HG03439 (cell line): ENCODE measurements at regions not wholly inside any gene's neighbourhood (a gene's known extent, or its start where the extent isn't known, plus 50 kb on each side); places are given as distances from the start of the nearest gene placed in this dataset.
"Not testable (repeated sequence)": the region's sequence is repeated elsewhere in the genome, so short reads cannot be mapped to it uniquely, and the experiment has no call there.

Source experiments
- ATAC-seq: cut with Tn5 transposase; IDR thresholded peaks from one replicate; pipeline ENCODE4 v1.9.1; 2021; ENCODE audit warnings: mild to moderate bottlenecking, moderate library complexity; ENCODE audit not compliant: unreplicated experiment

- no peak for ATAC-seq
Measured at GRCh38 chr2:7140306-7140705, 223.1 kb downstream of the RNF144A start.

- ATAC-seq = no peak
Measured at GRCh38 chr2:7145707-7146106, 228.5 kb downstream of the RNF144A start.

- ATAC-seq = no peak
Measured at GRCh38 chr2:7146151-7146550, 228.9 kb downstream of the RNF144A start.

DNA sequence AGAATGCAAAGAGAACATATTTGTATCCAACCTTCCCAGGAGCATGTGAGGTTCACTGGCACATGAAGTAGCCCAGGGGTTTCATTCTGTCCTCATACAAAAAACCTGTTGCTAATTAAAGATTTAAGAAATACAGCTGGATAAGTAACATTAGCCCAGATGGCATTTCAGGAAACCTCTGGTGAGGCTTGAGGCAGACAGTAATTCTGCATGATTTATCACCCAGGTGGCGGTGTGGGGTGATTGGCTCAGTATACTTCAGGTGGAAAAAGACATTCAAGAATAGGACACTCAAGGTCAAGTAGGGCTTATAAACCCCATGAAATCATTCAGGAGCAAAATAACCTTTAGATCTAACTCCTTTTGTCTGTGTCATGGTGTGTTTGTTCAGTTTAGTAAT lies 237.4 kb downstream of the RNF144A start:
- no peak for ATAC-seq

DNA sequence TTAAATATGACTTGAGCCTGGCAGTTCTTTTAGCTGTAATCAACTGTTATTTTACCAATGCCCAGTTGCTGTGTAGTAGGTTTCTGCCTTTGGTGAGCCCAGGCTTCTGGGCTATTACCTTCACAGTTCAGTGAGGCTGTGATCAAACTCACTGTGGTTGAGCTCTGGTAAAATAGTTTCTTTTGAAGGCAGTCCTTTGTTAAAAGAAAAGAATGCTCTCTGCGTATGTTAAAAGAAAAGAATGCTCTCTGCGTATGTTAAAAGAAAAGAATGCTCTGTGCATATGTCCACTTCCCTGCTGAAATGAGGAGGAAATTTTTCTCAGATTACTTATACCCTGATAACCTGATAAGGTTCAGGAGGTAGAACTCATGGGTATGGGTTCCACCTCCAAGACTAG lies 244.3 kb downstream of the RNF144A start:
- ATAC-seq = no peak

DNA sequence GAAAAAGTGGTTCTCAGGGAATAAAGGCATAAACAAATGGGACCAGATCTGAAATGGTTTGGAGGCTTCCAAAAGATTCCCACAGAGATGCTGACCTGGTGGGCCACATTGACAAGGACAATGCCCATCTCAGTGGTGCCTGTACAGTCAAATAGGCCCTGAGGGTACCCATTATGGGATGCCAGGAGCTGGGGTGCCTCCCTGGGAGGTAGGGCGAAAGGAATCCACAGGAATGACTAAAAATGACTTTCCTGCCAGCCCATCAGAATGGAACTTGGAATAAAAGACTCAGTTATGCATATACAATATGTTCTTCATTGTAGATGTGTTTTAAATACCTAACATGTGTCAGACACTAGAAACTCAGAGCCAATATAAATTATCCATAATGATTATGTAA lies 248.5 kb downstream of the RNF144A start:
- ATAC-seq = no peak

GRCh38 chr2:7167801-7168411 lies 250.7 kb downstream of the RNF144A start:
- ATAC-seq = no peak

DNA sequence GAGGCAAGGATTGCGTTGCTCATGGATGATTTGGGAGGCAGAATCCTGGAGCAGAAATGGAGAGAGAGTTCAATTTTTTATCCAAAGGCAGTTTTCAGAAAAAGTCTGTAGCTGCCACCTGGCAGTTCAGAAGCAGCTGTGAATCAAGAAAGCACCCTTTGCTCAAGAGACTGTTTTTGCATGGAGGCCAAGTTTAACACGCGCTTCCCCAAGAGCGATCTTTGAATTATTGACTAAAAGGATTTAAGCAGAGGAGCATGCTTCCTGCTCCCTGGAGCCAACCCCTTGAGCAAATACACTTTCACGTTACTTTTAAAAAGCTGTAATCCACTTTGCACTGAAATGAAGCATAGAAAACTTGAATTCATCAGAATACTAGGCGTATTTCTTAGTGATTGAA lies 252.4 kb downstream of the RNF144A start:
- ATAC-seq = no peak

- not testable (repeated sequence) for ATAC-seq
Measured at GRCh38 chr2:7178996-7179395, 261.8 kb downstream of the RNF144A start.

DNA sequence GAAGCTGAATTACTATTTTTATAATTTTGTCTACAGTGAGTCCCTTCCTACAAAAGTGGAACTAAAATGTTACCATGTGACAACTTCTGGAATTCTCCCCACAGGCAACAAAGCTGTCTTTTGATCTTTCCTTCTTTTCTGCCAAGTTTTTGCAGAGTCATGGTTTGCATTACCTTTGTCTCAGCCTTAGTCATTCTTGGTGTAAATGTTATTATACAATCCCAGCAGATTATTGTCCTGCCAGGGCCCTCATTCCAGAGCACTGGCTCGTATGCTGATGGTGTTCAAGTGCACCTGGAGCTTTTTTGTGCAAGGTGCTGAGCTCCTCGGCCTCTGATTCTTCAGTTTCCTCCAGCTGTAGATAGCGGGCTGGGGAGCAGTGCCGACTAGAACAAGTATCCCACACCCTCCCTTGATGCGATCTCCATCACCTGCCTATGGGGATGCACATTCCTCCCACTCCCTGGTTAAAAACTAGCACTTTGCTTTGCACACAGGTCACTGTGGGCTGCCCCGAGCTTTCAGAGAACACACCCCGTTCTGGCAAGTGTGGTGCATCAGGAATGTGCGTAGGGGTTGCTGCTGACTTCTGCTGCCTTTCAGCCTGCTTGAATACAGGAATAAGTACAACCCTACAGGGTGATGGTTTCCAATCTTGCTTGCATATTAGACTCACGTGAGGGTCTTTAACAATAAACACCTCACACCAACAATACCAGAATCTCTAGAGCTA lies 263.6 kb downstream of the RNF144A start:
- no peak for ATAC-seq

DNA sequence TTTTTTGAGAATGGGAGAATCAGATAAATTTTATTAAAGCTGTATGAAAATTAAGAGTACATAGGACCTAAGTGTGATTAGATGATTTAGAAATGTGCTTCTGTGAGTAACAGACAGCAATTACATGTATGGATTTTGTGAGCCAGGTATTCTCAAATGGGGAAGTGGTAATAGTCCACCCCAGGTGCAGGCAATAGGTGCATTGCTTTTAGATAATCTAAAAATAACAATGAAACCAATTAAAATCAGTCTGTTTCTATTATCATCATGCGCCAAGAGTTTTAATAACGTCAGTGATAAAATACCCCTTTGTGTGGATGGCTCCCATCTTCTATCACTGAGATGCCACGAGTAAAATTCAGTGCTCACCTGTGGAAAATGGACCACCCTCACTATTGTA lies 265.3 kb downstream of the RNF144A start:
- ATAC-seq = no peak

DNA sequence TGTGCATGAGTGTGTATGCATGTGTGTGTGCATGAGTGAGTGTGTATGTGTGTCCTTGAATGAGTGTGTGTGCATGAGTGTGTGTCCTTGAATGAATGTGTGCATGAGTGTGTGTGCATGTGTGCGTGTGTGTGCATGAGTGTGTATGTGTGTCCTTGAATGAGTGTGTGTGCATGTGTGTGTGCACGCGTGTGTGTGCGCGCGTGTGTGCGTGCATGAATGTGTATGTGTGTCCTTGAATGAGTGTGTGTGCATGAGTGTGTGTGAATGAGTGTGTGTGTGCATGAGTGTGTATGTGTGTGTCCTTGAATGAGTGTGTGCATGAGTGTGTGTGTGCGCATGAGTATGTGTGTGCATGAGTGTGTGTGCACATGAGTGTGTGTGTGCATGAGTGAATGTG lies 271.9 kb downstream of the RNF144A start:
- ATAC-seq = no peak

GRCh38 chr2:7190587-7191324 lies 273.5 kb downstream of the RNF144A start:
- ATAC-seq = no peak

DNA sequence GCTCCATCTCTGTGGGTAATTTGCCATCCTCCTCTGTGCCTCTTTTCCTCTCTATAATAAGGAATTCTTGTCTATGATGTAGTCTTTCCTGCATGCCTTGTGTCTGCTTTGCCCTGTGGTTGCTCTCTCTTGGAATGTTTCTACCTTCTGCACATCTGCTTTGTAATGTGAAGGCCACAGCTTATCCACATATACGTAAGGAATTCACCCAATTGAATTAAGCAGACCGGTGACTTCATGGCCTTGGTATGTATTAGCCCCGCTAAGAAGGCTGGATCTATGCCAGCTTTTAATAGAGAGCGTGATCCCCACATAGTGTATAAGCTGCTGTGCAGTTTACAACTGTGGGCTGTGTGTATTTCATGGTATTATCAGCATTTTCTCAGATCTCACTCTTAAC lies 274.7 kb downstream of the RNF144A start:
- no peak for ATAC-seq

- ATAC-seq = no peak
Measured at GRCh38 chr2:7193457-7193856, 276.2 kb downstream of the RNF144A start.

DNA sequence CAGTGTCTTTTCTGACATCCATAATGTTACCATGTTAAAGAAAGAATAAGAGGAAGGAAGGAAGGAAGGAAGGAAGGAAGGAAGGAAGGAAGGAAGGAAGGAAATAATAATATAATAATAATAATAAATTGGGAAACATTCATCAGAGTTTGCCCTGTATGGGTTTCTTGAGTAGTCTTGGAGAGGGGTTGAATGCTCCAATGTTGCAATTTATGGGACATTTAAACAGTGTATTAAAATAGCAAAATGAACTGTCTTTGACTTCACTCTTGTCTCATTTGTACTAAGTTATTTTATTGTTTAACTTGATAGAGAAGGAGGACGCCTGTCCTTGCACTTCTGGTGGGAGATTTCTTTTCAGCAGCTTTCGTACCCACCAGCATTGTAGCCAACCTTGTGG lies 277.7 kb downstream of the RNF144A start:
- no peak for ATAC-seq

DNA sequence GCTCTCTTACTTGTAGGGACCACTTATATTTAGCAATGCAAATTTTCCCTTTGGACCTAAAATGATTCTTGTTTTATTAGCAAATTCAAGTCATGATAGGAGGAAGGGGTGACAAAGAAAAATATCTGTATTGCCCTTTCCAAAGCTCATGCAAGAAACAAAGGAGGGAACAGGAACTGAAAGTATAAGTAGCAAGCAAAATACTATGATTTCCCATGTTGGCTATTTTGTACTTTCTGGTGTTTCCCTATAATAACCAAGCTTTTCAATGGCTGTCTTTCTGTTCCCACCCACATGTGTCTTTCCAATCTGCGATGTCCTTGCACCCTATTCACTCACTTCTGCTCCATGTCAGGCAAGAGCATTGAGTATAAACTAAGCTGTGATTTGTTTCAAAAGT lies 279.7 kb downstream of the RNF144A start:
- no peak for ATAC-seq

- ATAC-seq = no peak
Measured at GRCh38 chr2:7201851-7202250, 284.6 kb downstream of the RNF144A start.

DNA sequence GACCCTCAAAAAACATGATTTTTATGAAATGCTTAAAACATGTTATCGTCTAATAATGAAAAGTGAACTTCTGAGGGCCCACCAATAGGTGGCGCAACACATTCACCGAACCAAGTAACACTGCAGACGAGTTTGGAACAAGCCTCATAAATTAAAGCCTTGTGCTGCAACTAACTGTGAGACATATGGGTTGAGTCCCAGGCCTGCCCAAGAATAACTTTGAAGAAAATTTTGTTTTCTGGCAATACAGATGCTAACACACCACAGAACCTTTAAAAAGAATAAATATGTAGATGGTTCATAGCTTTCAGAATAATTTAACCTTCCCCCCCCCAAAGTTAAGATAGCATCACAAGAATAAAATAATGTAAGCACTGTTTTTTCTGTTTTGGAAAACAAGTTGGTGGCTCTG lies 285.9 kb downstream of the RNF144A start:
- ATAC-seq = no peak

DNA sequence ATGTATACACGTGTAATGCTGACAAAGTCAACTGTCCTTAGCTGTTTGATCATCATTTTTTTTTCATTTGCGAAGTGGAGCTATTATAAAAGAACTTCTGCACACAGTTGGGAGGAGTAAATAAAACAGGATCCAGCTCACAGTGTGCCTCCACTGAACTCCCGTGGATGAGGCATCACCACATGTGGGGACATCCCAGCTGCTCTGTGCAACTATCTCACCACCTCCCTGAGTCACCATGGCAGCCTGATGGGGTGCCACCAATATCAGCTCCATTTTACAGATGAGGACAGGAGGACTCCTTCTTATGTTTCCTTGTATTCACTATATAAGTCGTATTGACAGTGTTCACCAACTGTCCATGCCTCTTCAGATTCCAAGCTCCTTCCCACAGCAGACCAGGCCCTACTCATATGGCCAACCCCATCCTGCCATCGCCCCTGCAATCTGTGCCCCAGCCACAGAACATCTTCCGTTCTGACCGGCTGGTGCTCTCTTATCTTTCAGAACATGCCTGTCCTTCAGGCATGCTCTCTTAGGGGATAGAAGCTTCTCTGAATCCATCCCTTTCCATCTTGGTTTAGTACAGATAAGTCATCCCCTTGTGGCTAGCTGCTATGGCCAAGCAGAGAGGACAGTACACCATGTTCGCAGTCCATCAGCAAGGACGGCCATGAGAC lies 288.1 kb downstream of the RNF144A start:
- no peak for ATAC-seq

GRCh38 chr2:7206111-7206810 lies 289.0 kb downstream of the RNF144A start:
- no peak for ATAC-seq
